Daoy (cell line): ENCODE measurements at regions not wholly inside any gene's neighbourhood (a gene's known extent, or its start where the extent isn't known, plus 50 kb on each side); places are given as distances from the start of the nearest gene placed in this dataset.
"Not testable (repeated sequence)": the region's sequence is repeated elsewhere in the genome, so short reads cannot be mapped to it uniquely, and the experiment has no call there.

Source experiments
- DNase-seq: peaks from one replicate; pipeline ENCODE4 v3.0.0-alpha.2; 2015; ENCODE audit warnings: low read depth

GRCh38 chrX:18003876-18004275, 142.8 kb upstream of the RAI2 start:
- DNase-seq = no peak

GRCh38 chrX:18002791-18003190, 141.7 kb upstream of the RAI2 start:
- DNase-seq = no peak

GRCh38 chrX:17994429-17994828, 133.3 kb upstream of the RAI2 start:
- DNase-seq = no peak

DNA sequence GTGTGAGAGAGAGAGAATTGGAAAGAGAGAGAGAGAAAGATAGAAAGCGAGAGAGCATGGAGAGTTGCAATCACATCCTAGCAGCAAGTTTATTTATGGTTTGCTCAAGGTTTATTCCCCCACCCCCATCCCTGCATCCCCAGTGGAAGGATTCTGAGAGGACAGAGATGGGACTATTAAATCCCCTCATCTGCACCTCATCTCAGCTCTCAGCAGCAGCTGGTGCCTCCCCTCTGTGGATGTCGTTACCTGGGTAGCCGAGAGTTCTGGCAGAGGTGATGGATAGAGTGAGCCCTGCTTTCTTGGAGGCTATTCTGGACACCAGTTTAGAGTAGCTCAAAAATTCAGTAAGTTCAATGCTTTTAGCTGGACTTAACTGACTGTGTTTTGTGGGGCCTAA, 132.0 kb upstream of the RAI2 start:
- DNase-seq = no peak

- peak; percentile 43 for DNase-seq
These were observed 129.4 kb upstream of the RAI2 start for GRCh38 chrX:17990532-17990931.

DNA sequence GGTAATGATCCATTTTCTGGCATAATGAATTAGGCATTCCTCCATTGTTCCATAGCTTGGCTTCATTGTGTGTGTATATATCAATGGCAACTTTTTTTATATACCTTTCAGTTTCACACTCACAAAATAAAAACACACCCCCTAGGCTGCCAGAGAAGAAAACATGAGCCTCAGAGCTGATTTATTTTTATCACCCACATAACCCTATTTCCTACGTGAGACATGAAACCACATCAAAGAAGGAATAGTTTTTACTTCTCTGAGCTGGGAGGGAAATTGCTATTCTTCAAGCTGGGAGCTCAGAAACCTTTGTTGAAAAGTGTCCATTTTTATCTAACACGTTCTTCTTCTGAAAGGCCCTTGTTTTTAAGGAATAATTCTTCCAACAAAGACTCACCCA, 126.7 kb upstream of the RAI2 start:
- no peak for DNase-seq

- DNase-seq = no peak
These were observed 125.9 kb upstream of the RAI2 start for GRCh38 chrX:17986977-17987376.

GRCh38 chrX:17986440-17986839, 125.3 kb upstream of the RAI2 start:
- DNase-seq = no peak

DNA sequence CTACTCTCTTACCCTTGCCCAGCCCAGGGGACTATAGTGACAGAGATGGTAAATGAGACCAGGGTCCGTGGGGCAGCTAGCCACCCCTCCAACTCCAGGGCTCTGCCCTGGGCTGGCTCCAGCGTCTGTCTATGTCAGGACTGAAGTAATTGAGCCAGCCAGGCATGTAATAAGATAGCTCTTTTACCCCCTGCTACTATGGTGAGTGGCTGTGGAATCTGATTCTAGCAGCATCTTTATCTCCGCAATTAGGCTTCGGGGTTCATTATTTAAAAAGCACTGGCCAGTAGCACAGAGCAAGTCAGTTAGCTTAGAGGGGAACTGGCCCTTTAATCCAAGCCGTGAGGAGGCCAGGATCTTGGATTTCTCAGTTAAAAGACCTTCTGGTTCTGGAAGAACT, 123.3 kb upstream of the RAI2 start:
- no peak for DNase-seq

DNA sequence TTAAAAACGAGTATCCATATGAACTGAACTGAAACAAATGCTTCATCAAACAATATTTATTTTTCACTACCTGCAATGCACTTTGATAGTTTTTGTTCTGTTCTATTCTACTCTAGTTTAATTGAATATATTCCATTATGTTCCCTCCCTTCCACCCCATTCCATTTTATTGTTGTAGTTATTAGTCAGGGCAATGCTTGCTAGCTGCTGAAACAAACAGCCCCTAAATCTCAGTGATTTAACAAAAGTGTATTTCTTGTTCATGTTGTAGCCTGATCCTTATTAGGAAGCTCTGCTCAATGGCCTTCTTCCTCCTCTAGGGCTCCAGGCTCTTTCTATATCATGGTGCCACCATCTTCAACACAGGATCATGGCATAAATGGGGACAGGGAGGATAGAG, 122.3 kb upstream of the RAI2 start:
- no peak for DNase-seq

- no peak for DNase-seq
These were observed 116.6 kb upstream of the RAI2 start for GRCh38 chrX:17977696-17978095.

DNA sequence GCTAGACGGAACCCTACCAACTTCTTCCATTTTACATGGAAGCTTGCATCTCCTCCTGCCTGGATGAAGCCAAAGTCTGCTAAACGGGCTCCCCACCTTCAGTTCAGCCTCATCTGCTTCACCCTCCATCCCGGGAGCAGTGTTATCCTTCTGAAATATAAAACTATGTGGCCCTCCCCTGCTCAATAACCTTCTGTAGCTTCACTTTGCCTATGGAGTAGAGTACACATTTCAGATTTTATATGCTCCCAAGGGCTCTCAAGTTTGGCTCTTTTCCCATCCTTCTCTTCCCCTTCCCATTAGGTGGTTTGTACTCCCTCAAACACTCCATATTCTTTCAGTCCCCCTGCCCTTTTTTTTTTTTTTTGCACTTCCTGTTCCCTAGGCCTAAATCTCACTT, 115.9 kb upstream of the RAI2 start:
- DNase-seq = no peak

- not testable (repeated sequence) for DNase-seq
These were observed 114.3 kb upstream of the RAI2 start for GRCh38 chrX:17975349-17975748.

DNA sequence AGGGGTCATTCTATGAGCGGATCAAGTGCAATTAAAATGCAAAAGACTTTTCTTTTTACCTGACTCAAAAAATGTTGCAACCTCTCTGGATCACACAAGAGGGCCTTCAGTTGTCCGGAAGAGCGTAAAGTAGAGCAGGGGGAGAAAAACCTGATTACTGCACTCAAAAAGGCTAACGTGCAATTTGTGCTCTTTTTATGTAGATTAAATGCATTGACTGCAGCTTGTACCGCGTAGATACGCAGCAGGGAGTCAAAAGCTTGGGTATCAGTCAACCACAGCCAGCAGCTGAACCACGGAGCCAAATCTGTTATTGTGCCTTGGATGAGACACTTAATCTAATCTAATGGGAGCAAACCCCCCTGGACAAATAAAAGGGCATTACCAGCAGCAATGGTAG, 107.3 kb upstream of the RAI2 start:
- no peak for DNase-seq

DNA sequence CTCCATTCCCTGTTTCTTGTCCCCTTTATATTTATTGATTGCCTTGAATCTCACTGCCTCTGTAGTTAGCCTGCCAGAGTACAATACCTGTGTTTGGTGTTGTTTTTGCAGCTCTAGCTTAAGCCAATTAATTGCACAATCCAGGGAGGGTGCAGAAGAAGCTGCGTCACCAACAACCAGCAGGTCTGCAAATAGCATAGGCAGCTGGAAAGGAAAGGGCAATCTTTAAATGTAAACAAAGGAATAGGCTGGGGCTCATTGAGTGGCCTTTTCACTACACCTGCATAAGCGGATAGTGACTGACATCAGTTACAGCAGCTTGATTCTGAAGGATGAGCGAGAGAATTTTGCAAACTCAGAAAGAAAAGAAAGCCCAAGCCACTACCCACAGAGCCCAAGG, 106.8 kb upstream of the RAI2 start:
- no peak for DNase-seq

- no peak for DNase-seq
These were observed 103.8 kb upstream of the RAI2 start for GRCh38 chrX:17964871-17965270.

DNA sequence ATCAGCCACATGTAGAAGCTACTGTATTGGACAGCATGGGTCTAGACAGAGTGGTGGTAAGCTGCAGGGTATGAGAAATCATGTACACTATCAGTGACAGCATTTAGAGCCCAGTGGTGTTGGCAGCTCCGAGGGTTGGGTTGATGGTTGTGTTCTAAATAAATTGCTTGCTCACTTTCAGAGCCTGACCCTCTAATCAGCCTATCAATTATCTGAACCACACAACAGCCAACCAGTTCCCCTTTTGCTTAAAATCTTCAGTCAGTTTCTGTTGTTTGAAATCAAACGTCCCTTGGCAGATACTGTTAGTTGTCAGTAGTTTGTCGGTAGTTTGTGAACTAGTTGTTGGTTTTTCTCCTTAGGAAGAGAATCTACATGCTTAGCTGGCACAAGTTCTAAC, 99.8 kb upstream of the RAI2 start:
- DNase-seq = no peak

DNA sequence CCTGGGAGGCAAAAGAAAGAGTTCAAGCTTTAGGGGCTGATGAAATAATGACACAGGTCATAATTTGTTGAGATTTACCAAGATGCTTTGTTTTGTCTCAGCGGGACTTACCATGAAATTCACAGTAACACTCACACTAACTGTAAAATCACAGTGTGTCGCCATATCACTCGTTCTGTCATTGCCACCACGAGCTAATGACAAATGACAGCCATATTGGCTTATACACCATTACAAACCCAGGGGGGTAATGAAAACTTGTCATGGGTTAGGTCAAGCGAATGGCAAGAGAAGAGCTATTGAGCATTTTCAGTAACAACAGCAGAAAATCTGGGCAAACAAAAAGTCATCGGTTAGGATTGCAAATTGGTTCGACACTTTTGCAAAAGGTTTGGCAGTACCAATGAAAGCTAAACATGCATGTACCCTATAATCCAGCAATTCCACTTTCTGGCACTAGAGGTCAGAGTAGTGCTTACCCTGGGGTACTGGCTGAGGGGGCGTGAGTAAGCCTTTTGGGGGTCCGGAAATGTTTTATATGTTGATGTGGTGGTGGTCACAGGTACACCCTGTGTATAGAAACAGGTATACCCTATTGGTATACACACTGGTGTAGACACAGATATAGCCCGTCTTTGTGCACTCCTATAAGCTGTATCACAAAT, 83.9 kb upstream of the RAI2 start:
- no peak for DNase-seq

- not testable (repeated sequence) for DNase-seq
These were observed 80.1 kb upstream of the RAI2 start for GRCh38 chrX:17941171-17941570.

DNA sequence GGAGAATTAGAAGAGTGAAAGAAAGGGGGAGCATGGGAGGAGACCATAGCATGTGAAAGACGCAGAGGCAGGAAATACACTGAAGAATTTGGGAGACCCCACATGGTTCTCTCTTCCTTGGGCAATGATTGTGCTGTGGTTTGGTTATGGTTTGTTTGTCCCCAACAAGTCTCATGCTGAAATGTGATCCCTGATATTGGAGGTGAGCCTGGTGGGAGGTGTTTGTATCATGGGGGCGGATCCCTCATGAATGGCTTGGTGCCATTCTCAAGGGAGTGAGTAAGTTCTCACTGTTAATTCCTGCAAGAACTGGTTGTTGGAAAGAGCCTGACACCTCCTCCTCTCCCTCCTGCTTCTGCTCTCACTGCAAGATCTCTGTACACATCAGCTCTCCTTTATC, 78.6 kb upstream of the RAI2 start:
- no peak for DNase-seq

DNA sequence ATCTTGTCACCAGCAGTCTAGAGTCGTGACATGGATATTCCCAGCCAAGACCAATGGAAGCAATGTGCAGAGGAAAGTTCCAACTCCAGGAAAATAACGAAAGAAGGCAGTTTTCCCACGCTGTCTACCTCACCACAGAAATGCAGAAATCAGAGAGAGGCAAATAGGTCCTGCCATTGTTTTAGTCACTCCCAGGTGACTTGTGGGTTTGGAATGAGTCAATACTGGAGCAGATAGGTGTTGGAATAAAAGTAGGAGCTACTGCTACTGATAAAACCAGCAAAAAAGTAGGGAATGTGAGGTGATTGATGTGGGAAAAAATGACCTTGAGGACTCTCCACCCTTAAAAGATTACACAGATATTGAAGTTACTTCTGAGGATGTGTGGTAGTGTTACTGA, 72.8 kb upstream of the RAI2 start:
- no peak for DNase-seq

GRCh38 chrX:17932781-17933180, 71.7 kb upstream of the RAI2 start:
- no peak for DNase-seq

DNA sequence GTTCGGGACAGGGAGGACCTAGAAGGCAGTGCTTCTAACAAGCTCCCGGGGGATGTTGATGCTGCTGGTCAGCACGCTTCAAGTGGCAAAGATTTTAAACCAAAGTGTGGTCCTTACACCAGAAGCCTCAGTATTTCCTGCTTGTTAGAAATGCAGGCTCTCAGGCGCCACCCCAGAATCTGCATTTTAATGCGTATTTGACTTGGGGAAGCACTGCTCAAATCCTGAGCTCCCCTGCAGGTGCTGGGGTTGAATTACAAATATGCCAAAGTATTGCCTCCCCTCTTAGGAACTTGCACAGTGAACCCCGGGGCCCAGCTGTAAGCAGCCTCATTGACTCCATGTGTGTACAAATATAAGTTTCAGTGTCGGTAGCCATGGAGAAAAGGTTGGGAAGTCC, 70.8 kb upstream of the RAI2 start:
- no peak for DNase-seq

DNA sequence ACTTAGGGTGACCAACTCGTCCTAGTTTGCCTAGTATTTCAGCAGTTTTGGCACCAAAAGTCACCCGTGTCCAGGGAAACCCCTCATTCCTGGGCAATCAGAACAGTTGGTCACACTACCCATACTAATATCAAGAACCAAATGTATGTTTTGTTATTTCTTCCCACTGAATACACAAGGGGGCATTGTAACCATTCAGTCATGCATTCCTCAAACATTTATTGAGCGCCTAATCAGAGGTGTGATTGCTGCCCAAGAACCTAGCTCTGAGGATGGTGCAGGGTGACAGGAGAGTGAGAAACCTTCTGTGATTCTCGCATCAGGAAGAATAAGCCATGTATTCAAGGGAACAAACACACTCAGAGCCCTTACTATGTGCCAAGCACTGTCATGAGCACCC, 69.8 kb upstream of the RAI2 start:
- DNase-seq = no peak

DNA sequence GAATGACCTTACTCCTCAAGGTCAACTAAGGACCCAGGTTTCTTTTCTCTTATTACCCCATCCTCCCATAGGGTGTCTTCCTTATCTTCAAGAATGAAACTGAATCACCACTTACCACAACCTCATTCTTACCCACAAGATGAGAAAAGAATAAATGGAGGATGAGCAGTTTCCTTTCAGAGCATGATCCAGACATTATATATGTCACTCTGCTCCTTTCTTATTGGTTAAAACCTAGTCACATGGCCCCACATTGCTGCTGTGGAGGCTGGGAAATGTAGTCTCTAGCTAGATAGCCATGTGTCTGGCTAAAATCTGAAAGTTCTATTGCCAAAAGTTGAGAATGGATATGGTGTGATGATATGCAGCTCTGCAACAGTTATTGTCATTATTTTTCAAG, 62.4 kb upstream of the RAI2 start:
- peak; percentile 21 for DNase-seq
